Peyer's patch (tissue), 4 donors: ENCODE measurements at regions not wholly inside any gene's neighbourhood (a gene's known extent, or its start where the extent isn't known, plus 50 kb on each side); places are given as distances from the start of the nearest gene placed in this dataset.

ENCODE experiments used
- DNase-seq, 3 donors: peaks; one replicate each; pipeline ENCODE4 v3.0.0-alpha.2; 2017 to 2019
- H3K27ac ChIP-seq, 4 donors: fragments of 200-600 bp; sonication (generic); one replicate each; pipeline ENCODE4 v1.5.1; 2016 to 2019
- H3K27me3 ChIP-seq, 2 donors: fragments of 200-600 bp; sonication (generic); one replicate each; pipeline ENCODE4 v1.5.1; 2019
- H3K36me3 ChIP-seq, 3 donors: fragments of 200-600 bp; sonication (generic); one replicate each; pipeline ENCODE4 v1.5.1; 2016 to 2019
- H3K4me1 ChIP-seq, 4 donors: fragments of 200-600 bp; sonication (generic); one replicate each; pipeline ENCODE4 v1.5.1; 2016 to 2019
- H3K4me3 ChIP-seq, 4 donors: fragments of 200-600 bp; sonication (generic); 1 replicate in 3 of 4; 2 replicates in 1 of 4; pipeline ENCODE4 v1.5.1; 2016 to 2019; ENCODE audit warnings: mild to moderate bottlenecking in 1 of 4
- H3K9me3 ChIP-seq, 4 donors: fragments of 200-600 bp; sonication (generic); one replicate each; pipeline ENCODE4 v1.5.1; 2016 to 2019; ENCODE audit warnings: mild to moderate bottlenecking in 1 of 4
- CTCF ChIP-seq, 6 experiments: fragments of 450-650 bp in 4 of 6; fragments of 200-600 bp in 2 of 6; sonication (generic) in 1 of 6; IDR thresholded peaks; one replicate each; pipeline ENCODE4 v1.5.1; 2017 to 2019; ENCODE audit warnings: antibody characterized with exemption in 6 of 6, mild to moderate bottlenecking in 3 of 6, moderate library complexity in 1 of 6
- POLR2A ChIP-seq, 2 donors: fragments of 450-650 bp; IDR thresholded peaks; one replicate each; pipeline ENCODE4 v1.5.1; 2017; ENCODE audit warnings: antibody characterized with exemption in 2 of 2, mild to moderate bottlenecking in 2 of 2, moderate library complexity in 2 of 2

- Histone ChIP-seq H3K4me3 (no peak overlapping the region), H3K4me1 (no peaks in the 10 kb centered on the region), H3K9me3 (no peaks in the 10 kb centered on the region), H3K36me3 (no peaks in the 10 kb centered on the region), H3K27ac (no peak overlapping the region), H3K27me3 (no peaks in the 10 kb centered on the region)
- no peak for TF ChIP-seq POLR2A (IDR thresholded peaks at IDR 0.05)
- no peak for TF ChIP-seq CTCF (IDR thresholded peaks at IDR 0.05)
- no peak for DNase-seq
These were observed 72.8 kb downstream of the FHIP1A start for GRCh38 chr4:151481813-151482212.

DNA sequence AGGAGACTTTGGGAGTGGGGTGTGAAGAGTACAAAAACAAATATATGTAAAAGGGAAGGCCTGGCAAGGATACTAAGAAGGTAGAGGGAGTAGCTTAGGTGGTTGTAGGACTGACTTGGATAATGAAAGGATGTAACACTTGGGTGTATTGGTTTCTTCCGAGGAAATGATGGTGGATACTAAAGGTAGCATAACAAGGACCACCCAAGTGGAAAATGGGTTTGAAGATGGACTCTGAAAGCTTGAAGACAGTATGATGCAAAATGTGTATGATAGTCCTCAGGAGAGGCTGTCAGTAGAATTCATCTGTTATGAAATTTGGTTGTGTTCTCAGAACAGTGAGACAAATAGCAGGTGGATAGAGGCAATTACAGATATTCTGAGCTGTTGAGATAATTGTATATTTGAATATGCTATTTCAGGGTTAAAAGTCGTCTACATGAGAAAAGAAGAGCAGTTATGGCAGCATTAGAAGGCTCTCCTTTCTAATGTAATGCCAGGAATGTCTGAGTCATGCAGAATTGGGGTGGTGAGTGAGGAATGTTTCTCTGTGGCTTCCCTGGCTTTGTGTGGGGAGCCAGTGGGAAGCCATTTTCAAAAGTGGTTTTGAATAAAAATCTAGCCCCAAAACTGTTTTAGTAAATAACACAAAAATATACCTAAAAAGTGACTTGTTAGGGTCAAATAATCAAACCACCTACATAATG, 75.6 kb downstream of the FHIP1A start:
- no peaks in the 10 kb centered on the region for H3K36me3 ChIP-seq
- TF ChIP-seq POLR2A (IDR thresholded peaks at IDR 0.05) (no peak), CTCF (IDR thresholded peaks at IDR 0.05) (no peak)

DNA sequence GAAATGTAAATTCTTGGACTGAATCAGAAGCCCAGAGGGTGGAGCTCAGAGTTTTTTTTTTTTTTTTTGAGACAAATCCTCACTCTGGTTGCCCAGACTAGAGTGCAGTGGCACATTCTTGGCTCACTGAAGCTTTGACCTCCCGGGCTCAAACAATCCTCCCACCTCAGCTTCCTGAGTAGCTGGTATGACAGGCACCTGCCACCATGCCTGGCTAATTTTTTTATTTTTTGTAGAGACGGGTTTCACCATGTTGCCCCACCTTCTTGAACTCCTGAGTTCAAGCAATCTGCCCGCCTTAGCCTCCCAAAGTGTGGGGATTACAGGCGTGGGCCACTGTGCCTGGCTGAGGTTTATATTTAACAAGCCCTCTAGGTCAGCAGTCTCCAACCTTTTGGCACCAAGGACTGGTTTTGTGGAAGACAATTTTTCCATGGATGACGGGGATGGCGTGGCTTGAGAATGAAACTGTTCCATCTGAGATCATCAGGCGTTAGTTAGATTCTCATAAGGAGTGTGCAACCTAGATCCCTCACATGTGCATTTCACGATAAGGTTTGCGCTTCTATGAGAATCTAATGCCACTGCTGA, 76.7 kb downstream of the FHIP1A start:
- Histone ChIP-seq H3K4me3 (no peak overlapping the region), H3K27me3 (no peaks in the 10 kb centered on the region), H3K36me3 (no peaks in the 10 kb centered on the region), H3K27ac (no peak overlapping the region), H3K9me3 (no peaks in the 10 kb centered on the region), H3K4me1 (no peaks in the 10 kb centered on the region)
- no peak for DNase-seq
- TF ChIP-seq POLR2A (IDR thresholded peaks at IDR 0.05) (no peak), CTCF (IDR thresholded peaks at IDR 0.05) (no peak)

More for the DNA sequence above, 75.6 kb downstream of the FHIP1A start:
- DNase-seq = no peak
- no peaks in the 10 kb centered on the region for H3K9me3 ChIP-seq
- H3K4me3 ChIP-seq = no peak overlapping the region
- no peaks in the 10 kb centered on the region for H3K4me1 ChIP-seq
- H3K27ac ChIP-seq = no peak overlapping the region
- H3K27me3 ChIP-seq = no peaks in the 10 kb centered on the region

DNA sequence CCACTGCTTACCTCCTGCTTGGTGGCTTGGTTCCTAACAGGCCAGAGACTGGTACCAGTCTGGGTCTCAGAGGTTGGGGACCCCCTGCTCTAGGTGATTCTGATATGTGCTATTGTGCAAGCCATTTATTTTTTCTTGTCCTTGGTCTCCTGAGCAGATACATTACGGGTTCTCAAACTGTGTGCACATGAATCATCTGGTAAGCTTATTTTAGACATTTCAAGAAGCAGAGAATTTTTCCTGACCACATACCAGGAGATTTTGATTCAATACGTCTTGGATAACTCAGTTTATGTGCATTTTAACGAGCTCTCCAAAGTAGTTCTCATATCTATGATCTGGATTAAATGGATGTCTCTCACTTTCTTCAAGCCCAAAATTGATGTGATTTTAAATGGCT, 77.2 kb downstream of the FHIP1A start:
- no peaks in the 10 kb centered on the region for H3K9me3 ChIP-seq
- no peaks in the 10 kb centered on the region for H3K36me3 ChIP-seq
- TF ChIP-seq POLR2A (IDR thresholded peaks at IDR 0.05) (no peak), CTCF (IDR thresholded peaks at IDR 0.05) (no peak)
- H3K27me3 ChIP-seq = no peaks in the 10 kb centered on the region
- DNase-seq = no peak
- no peak overlapping the region for H3K27ac ChIP-seq
- H3K4me1 ChIP-seq = no peaks in the 10 kb centered on the region
- no peak overlapping the region for H3K4me3 ChIP-seq

GRCh38 chr4:151488968-151489367, 80.0 kb downstream of the FHIP1A start:
- DNase-seq = no peak
- H3K27ac ChIP-seq = no peak overlapping the region
- TF ChIP-seq POLR2A (IDR thresholded peaks at IDR 0.05) (no peak), CTCF (IDR thresholded peaks at IDR 0.05) (no peak)

More at GRCh38 chr4:151488968-151489367, 80.0 kb downstream of the FHIP1A start:
- Histone ChIP-seq H3K4me3 (no peak overlapping the region), H3K27me3 (no peaks in the 10 kb centered on the region), H3K36me3 (no peaks in the 10 kb centered on the region), H3K9me3 (no peaks in the 10 kb centered on the region), H3K4me1 (no peaks in the 10 kb centered on the region)
